ENCODE measurements at regions not wholly inside any gene's neighbourhood (a gene's known extent, or its start where the extent isn't known, plus 50 kb on each side); places are given as distances from the start of the nearest gene placed in this dataset.

GRCh38 chr1:56265216-56265615 is 314.1 kb downstream of the PLPP3 start:
- TF ChIP-seq TCF12 (IDR thresholded peaks at IDR 0.05; ENCODE audit: low read depth), result no peak
- TF ChIP-seq, protein P1, sequence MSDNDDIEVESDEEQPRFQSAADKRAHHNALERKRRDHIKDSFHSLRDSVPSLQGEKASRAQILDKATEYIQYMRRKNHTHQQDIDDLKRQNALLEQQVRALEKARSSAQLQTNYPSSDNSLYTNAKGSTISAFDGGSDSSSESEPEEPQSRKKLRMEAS (IDR thresholded peaks at IDR 0.05), result no peak
- TF ChIP-seq YY1 (IDR thresholded peaks at IDR 0.05; ENCODE audit: low read depth), result no peak
- no peak for TF ChIP-seq ZBTB7A (IDR thresholded peaks at IDR 0.05; ENCODE audit: low read depth)
- TF ChIP-seq TAF1 (IDR thresholded peaks at IDR 0.05; ENCODE audit: low read depth), result no peak

DNA sequence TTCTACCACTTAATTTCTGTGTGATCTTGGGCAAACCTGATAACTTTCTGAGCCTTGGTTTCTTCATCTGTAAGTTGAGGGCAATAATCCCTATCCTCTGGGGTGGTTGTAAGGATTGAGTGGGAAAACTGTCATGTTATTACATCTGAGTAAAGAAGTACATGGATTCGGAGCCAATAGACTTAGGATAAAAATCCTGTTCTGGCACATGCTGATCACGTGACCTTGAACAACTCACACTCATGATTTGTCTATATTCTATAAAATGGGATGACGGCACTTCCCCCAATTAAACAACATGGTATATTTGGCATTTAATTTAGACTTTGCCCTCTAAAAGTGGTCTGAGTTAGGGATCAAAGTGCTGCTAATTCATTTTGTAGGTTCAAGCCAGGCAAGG is 315.5 kb downstream of the PLPP3 start:
- TF ChIP-seq TAF1 (IDR thresholded peaks at IDR 0.05; ENCODE audit: low read depth) (no peak), EGR1 (IDR thresholded peaks at IDR 0.05) (no peak), TEAD4 (IDR thresholded peaks at IDR 0.05) (no peak), FOXM1 (IDR thresholded peaks at IDR 0.05; ENCODE audit: borderline replicate concordance, low read depth) (no peak), ZBTB7A (IDR thresholded peaks at IDR 0.05; ENCODE audit: low read depth) (no peak), TCF12 (IDR thresholded peaks at IDR 0.05; ENCODE audit: low read depth) (no peak), RAD21 (IDR thresholded peaks at IDR 0.05; ENCODE audit: low read depth) (no peak)
- TF ChIP-seq, protein P2, sequence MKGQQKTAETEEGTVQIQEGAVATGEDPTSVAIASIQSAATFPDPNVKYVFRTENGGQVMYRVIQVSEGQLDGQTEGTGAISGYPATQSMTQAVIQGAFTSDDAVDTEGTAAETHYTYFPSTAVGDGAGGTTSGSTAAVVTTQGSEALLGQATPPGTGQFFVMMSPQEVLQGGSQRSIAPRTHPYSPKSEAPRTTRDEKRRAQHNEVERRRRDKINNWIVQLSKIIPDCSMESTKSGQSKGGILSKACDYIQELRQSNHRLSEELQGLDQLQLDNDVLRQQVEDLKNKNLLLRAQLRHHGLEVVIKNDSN (IDR thresholded peaks at IDR 0.05), result no peak

GRCh38 chr1:56258371-56258770 is 321.0 kb downstream of the PLPP3 start:
- TF ChIP-seq YY1 (IDR thresholded peaks at IDR 0.05; ENCODE audit: low read depth) (no peak), TAF1 (IDR thresholded peaks at IDR 0.05; ENCODE audit: low read depth) (no peak), CREB1 (IDR thresholded peaks at IDR 0.05; ENCODE audit: low read depth) (no peak), FOXM1 (IDR thresholded peaks at IDR 0.05; ENCODE audit: borderline replicate concordance, low read depth) (no peak), TEAD4 (IDR thresholded peaks at IDR 0.05) (no peak), RAD21 (IDR thresholded peaks at IDR 0.05; ENCODE audit: low read depth) (no peak), CEBPB (IDR thresholded peaks at IDR 0.05) (no peak), EGR1 (IDR thresholded peaks at IDR 0.05) (no peak), TCF12 (IDR thresholded peaks at IDR 0.05; ENCODE audit: low read depth) (no peak), EP300 (IDR thresholded peaks at IDR 0.05; ENCODE audit: borderline replicate concordance) (no peak), ZBTB7A (IDR thresholded peaks at IDR 0.05; ENCODE audit: low read depth) (no peak), NFIC (IDR thresholded peaks at IDR 0.05) (no peak)
- TF ChIP-seq, protein P3, sequence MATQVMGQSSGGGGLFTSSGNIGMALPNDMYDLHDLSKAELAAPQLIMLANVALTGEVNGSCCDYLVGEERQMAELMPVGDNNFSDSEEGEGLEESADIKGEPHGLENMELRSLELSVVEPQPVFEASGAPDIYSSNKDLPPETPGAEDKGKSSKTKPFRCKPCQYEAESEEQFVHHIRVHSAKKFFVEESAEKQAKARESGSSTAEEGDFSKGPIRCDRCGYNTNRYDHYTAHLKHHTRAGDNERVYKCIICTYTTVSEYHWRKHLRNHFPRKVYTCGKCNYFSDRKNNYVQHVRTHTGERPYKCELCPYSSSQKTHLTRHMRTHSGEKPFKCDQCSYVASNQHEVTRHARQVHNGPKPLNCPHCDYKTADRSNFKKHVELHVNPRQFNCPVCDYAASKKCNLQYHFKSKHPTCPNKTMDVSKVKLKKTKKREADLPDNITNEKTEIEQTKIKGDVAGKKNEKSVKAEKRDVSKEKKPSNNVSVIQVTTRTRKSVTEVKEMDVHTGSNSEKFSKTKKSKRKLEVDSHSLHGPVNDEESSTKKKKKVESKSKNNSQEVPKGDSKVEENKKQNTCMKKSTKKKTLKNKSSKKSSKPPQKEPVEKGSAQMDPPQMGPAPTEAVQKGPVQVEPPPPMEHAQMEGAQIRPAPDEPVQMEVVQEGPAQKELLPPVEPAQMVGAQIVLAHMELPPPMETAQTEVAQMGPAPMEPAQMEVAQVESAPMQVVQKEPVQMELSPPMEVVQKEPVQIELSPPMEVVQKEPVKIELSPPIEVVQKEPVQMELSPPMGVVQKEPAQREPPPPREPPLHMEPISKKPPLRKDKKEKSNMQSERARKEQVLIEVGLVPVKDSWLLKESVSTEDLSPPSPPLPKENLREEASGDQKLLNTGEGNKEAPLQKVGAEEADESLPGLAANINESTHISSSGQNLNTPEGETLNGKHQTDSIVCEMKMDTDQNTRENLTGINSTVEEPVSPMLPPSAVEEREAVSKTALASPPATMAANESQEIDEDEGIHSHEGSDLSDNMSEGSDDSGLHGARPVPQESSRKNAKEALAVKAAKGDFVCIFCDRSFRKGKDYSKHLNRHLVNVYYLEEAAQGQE (IDR thresholded peaks at IDR 0.05; ENCODE audit: low read depth), result no peak
- TF ChIP-seq, protein P1 (IDR thresholded peaks at IDR 0.05), result no peak
- TF ChIP-seq, protein P2 (IDR thresholded peaks at IDR 0.05), result no peak

GRCh38 chr1:56257726-56258125 is 321.6 kb downstream of the PLPP3 start:
- no peak for TF ChIP-seq EGR1 (IDR thresholded peaks at IDR 0.05)
- TF ChIP-seq RAD21 (IDR thresholded peaks at IDR 0.05; ENCODE audit: low read depth), result no peak
- TF ChIP-seq ZBTB7A (IDR thresholded peaks at IDR 0.05; ENCODE audit: low read depth), result no peak

- TF ChIP-seq EP300 (IDR thresholded peaks at IDR 0.05; ENCODE audit: borderline replicate concordance), result no peak
- no peak for TF ChIP-seq RAD21 (IDR thresholded peaks at IDR 0.05; ENCODE audit: low read depth)
- TF ChIP-seq, protein P1 (IDR thresholded peaks at IDR 0.05), result no peak
- TF ChIP-seq CEBPB (IDR thresholded peaks at IDR 0.05), result no peak
- no peak for TF ChIP-seq CREB1 (IDR thresholded peaks at IDR 0.05; ENCODE audit: low read depth)
Measured at GRCh38 chr1:56256153-56257000, 323.0 kb downstream of the PLPP3 start.

DNA sequence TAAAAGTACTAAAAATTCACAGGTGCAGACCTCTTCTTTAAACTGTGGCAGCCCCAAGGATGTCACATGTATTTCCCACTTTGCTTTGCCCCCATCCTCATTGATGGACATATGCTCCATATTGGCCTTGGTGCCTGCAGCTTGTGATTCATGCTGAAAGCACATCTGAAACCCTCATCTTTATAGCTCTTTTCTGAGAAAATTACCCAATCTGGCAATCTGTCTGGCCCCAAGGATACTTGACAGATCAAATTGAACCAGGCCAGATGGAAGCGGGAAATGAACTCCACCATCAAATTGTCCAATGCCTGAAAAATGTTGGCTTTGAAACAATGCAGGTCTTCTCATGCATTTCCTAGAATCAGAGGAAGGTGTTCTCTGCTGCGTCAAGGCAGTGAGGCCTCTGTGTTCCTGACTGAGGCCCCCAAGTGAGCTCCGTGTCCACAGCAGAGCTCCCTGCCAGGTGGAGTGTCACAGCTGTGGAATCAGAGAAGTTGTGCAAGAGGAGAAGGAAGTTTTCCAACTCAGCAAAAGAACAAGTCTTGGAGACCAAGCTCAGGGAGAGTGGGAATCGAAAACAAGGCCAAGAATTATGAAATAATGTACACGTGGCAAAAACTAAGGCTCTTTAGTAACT is 323.7 kb downstream of the PLPP3 start:
- TF ChIP-seq CREB1 (IDR thresholded peaks at IDR 0.05; ENCODE audit: low read depth), result no peak
- TF ChIP-seq FOXM1 (IDR thresholded peaks at IDR 0.05; ENCODE audit: borderline replicate concordance, low read depth), result no peak
- no peak for TF ChIP-seq EGR1 (IDR thresholded peaks at IDR 0.05)
- TF ChIP-seq CEBPB (IDR thresholded peaks at IDR 0.05), result no peak
- no peak for TF ChIP-seq RAD21 (IDR thresholded peaks at IDR 0.05; ENCODE audit: low read depth)
- TF ChIP-seq EP300 (IDR thresholded peaks at IDR 0.05; ENCODE audit: borderline replicate concordance), result no peak
- no peak for TF ChIP-seq TAF1 (IDR thresholded peaks at IDR 0.05; ENCODE audit: low read depth)
- TF ChIP-seq, protein P2 (IDR thresholded peaks at IDR 0.05), result no peak

- TF ChIP-seq FOXM1 (IDR thresholded peaks at IDR 0.05; ENCODE audit: borderline replicate concordance, low read depth) (no peak), EP300 (IDR thresholded peaks at IDR 0.05; ENCODE audit: borderline replicate concordance) (no peak), EGR1 (IDR thresholded peaks at IDR 0.05) (no peak), TAF1 (IDR thresholded peaks at IDR 0.05; ENCODE audit: low read depth) (no peak), CREB1 (IDR thresholded peaks at IDR 0.05; ENCODE audit: low read depth) (no peak), YY1 (IDR thresholded peaks at IDR 0.05; ENCODE audit: low read depth) (no peak), TEAD4 (IDR thresholded peaks at IDR 0.05) (no peak), NFIC (IDR thresholded peaks at IDR 0.05) (no peak)
- TF ChIP-seq, protein P3 (IDR thresholded peaks at IDR 0.05; ENCODE audit: low read depth), result no peak
- TF ChIP-seq, protein P1 (IDR thresholded peaks at IDR 0.05), result no peak
Measured at GRCh38 chr1:56254130-56254529, 325.2 kb downstream of the PLPP3 start.
